PC-9 (cell line): ENCODE measurements at regions not wholly inside any gene's neighbourhood (a gene's known extent, or its start where the extent isn't known, plus 50 kb on each side); places are given as distances from the start of the nearest gene placed in this dataset.
A peak's percentile ranks its signal among the peaks of the same experiment; 100 is the strongest.

Experiments used
- BruUV-seq: library from RNA; stranded (reverse); fragments of 400-500 nt; replicated peaks from 2 replicates; lab custom pipeline; 2021; lab: Mats Ljungman, UMichigan
- CTCF ChIA-PET: fragments of 300-600 bp; sonication (Branson Sonifier 250); formaldehyde crosslinking; loops from one replicate; lab custom pipeline; 2022; ENCODE audit warnings: antibody characterized with exemption; lab: Charles Lee
- POLR2A ChIA-PET: fragments of 300-600 bp; sonication (Branson Sonifier 250); formaldehyde crosslinking; loops from one replicate; lab custom pipeline; 2022; ENCODE audit warnings: antibody characterized with exemption; ENCODE audit not compliant: unreplicated experiment; lab: Charles Lee
- DNase-seq, 2 experiments: peaks; one replicate each; pipeline versions ENCODE4 v3.0.0 to v3.0.0-alpha.2; 2015 to 2022; ENCODE audit warnings: mixed read lengths in 1 of 2
- H2AFZ ChIP-seq: fragments of 200-600 bp; sonication (generic); 2 replicates; pipeline ENCODE4 v1.8.1; 2017; ENCODE audit warnings: antibody characterized with exemption
- H3F3A ChIP-seq: fragments of 200-600 bp; sonication (generic); 2 replicates; pipeline ENCODE4 v1.8.1; 2017; ENCODE audit warnings: antibody characterized with exemption, mild to moderate bottlenecking, low read depth; ENCODE audit not compliant: insufficient read depth
- H3K27ac ChIP-seq: fragments of 200-600 bp; sonication (generic); 2 replicates; pipeline ENCODE4 v1.6.1; 2016; ENCODE audit warnings: mixed run types
- H3K27me3 ChIP-seq: fragments of 200-600 bp; sonication (generic); 2 replicates; pipeline ENCODE4 v1.6.1; 2016; ENCODE audit warnings: low read depth, mixed run types; ENCODE audit not compliant: insufficient read depth
- H3K36me3 ChIP-seq: fragments of 200-600 bp; sonication (generic); 2 replicates; pipeline ENCODE4 v1.6.1; 2016; ENCODE audit warnings: low read depth, mixed run types
- H3K4me1 ChIP-seq: fragments of 200-600 bp; sonication (generic); replicated peaks from 2 replicates; pipeline ENCODE4 v1.6.1; 2016; ENCODE audit warnings: mixed run types; ENCODE audit not compliant: insufficient read depth
- H3K4me2 ChIP-seq: fragments of 200-600 bp; sonication (generic); 2 replicates; pipeline ENCODE4 v1.6.1; 2017; ENCODE audit warnings: mixed run types
- H3K4me3 ChIP-seq: fragments of 200-600 bp; sonication (generic); 2 replicates; pipeline ENCODE4 v1.6.1; 2016; ENCODE audit warnings: mixed run types
- H3K79me2 ChIP-seq: fragments of 200-600 bp; sonication (generic); 2 replicates; pipeline ENCODE4 v1.6.1; 2017; ENCODE audit warnings: low read depth, mixed run types
- H3K9me2 ChIP-seq: fragments of 200-600 bp; sonication (generic); 2 replicates; pipeline ENCODE4 v1.8.1; 2017; ENCODE audit warnings: mild to moderate bottlenecking; ENCODE audit not compliant: insufficient read depth
- H3K9me3 ChIP-seq: fragments of 200-600 bp; sonication (generic); 2 replicates; pipeline ENCODE4 v1.8.1; 2016; ENCODE audit warnings: low read depth; ENCODE audit not compliant: insufficient read depth
- H4K20me1 ChIP-seq: fragments of 200-600 bp; sonication (generic); 2 replicates; pipeline ENCODE4 v1.8.1; 2017; ENCODE audit not compliant: insufficient read depth
- CTCF ChIP-seq: fragments of 200-600 bp; sonication (generic); conservative IDR thresholded peaks from 2 replicates; pipeline ENCODE4 v1.6.1; 2017; ENCODE audit warnings: mixed run types, antibody characterized with exemption, mild to moderate bottlenecking, moderate library complexity
- EZH2 ChIP-seq: fragments of 200-600 bp; sonication (generic); IDR thresholded peaks from 2 replicates; pipeline ENCODE4 v1.8.0; 2017; ENCODE audit warnings: antibody characterized with exemption, low read depth
- intact Hi-C: fragments of 100-400 bp; cut with micrococcal nuclease; formaldehyde crosslinking; loops from one replicate; pipeline ENCODE4 v1.10.0; 2022; ENCODE audit not compliant: unreplicated experiment

GRCh38 chr5:99248066-99248465, 319.3 kb upstream of the CHD1 start:
- no peaks in the 10 kb centered on the region for H3K9me3 ChIP-seq
- intact Hi-C loops, result no loop called here
- H3K27me3 ChIP-seq, result no peaks in the 10 kb centered on the region
- H3F3A ChIP-seq, result no peaks in the 10 kb centered on the region
- no peaks in the 10 kb centered on the region for H3K36me3 ChIP-seq
- DNase-seq, result no peak
- no peaks in the 10 kb centered on the region for H3K79me2 ChIP-seq
- no peaks in the 10 kb centered on the region for H4K20me1 ChIP-seq
- POLR2A ChIA-PET, result no interaction called here
- H3K4me2 ChIP-seq, result no peak overlapping the region
- no peak overlapping the region for H3K27ac ChIP-seq
- H3K4me1 ChIP-seq, result no peaks in the 10 kb centered on the region
- CTCF ChIA-PET, result no interaction called here
- TF ChIP-seq EZH2, result no peak
- TF ChIP-seq CTCF, result no peak
- 0 out of 2 replicates have a peak overlapping the region, but pooled peaks have one; percentile 58 for H2AFZ ChIP-seq
- 0 out of 2 replicates have a peak, but pooled peaks cover 3% of the 10 kb centered on the region for H3K9me2 ChIP-seq
- BruUV-seq, result no TSS peak
- no peak overlapping the region for H3K4me3 ChIP-seq

DNA sequence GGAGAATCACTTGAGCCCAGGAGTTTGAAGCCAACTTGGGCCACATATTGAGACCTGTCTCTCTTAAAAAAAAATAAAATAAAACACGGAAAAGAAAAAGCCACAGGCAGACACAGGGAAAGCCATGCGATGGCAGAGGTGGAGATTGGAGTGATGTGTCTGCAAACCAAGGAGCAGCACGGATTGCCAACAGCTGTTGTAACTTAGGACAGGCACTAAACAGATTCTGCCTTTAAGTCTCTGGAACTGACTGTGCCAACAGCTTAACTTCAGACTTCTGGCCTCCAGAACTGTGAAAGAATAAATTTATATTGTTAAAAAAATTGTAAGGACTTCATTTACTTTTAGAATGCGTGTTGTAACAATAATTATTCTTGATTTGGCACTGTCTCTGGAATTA, 318.5 kb upstream of the CHD1 start:
- no peak overlapping the region for H3K4me3 ChIP-seq
- H3K79me2 ChIP-seq, result no peaks in the 10 kb centered on the region
- H4K20me1 ChIP-seq, result no peaks in the 10 kb centered on the region
- H3K4me2 ChIP-seq, result no peak overlapping the region
- H3K4me1 ChIP-seq, result no peaks in the 10 kb centered on the region
- no peak overlapping the region for H3K27ac ChIP-seq
- no TSS peak for BruUV-seq
- ChIA-PET CTCF (no interaction called here), POLR2A (no interaction called here)
- TF ChIP-seq CTCF (no peak), EZH2 (no peak)
- 0 out of 2 replicates have a peak, but pooled peaks cover 3% of the 10 kb centered on the region for H3K9me2 ChIP-seq
- no peaks in the 10 kb centered on the region for H3K9me3 ChIP-seq
- H3K27me3 ChIP-seq, result no peaks in the 10 kb centered on the region
- H3F3A ChIP-seq, result no peaks in the 10 kb centered on the region
- intact Hi-C loops, result no loop called here
- no peak overlapping the region for H2AFZ ChIP-seq
- H3K36me3 ChIP-seq, result no peaks in the 10 kb centered on the region
- DNase-seq, result no peak

- H3K4me1 ChIP-seq, result no peaks in the 10 kb centered on the region
- TF ChIP-seq EZH2 (no peak), CTCF (no peak)
- no peak overlapping the region for H3K4me2 ChIP-seq
- no peak overlapping the region for H3K4me3 ChIP-seq
- DNase-seq, result no peak
- no peaks in the 10 kb centered on the region for H4K20me1 ChIP-seq
- H3K9me2 ChIP-seq, result no peaks in the 10 kb centered on the region
- no peaks in the 10 kb centered on the region for H3K27me3 ChIP-seq
- CTCF ChIA-PET, result no interaction called here
- no peaks in the 10 kb centered on the region for H3K36me3 ChIP-seq
- POLR2A ChIA-PET, result no interaction called here
- intact Hi-C loops, result no loop called here
- no peak overlapping the region for H3K27ac ChIP-seq
- no peaks in the 10 kb centered on the region for H3K79me2 ChIP-seq
- no peak overlapping the region for H2AFZ ChIP-seq
- H3K9me3 ChIP-seq, result no peaks in the 10 kb centered on the region
- H3F3A ChIP-seq, result no peaks in the 10 kb centered on the region
- BruUV-seq, result no TSS peak
These were observed 314.3 kb upstream of the CHD1 start for GRCh38 chr5:99243111-99243510.
